Mesenchymal stem cell (in vitro differentiated cells and primary cell): ENCODE measurements at regions not wholly inside any gene's neighbourhood (a gene's known extent, or its start where the extent isn't known, plus 50 kb on each side); places are given as distances from the start of the nearest gene placed in this dataset.

Experiments
- DNase-seq: peaks from one replicate; pipeline ENCODE4 v3.0.0-alpha.2; 2013
- H2AFZ ChIP-seq: one replicate; pipeline ENCODE4 v1.6.1; 2013; ENCODE audit warnings: low read depth, mild to moderate bottlenecking, control low read depth, inconsistent platforms, low read length, moderate library complexity
- H2AK5ac ChIP-seq: 2 replicates; pipeline ENCODE4 v1.6.1; 2013; ENCODE audit warnings: low read length, moderate library complexity, mild to moderate bottlenecking, inconsistent platforms; ENCODE audit not compliant: severe bottlenecking
- H2BK120ac ChIP-seq: one replicate; pipeline ENCODE4 v1.6.1; 2013; ENCODE audit warnings: low read depth, mild to moderate bottlenecking, inconsistent platforms, low read length, moderate library complexity
- H2BK12ac ChIP-seq, 2 experiments: one replicate each; pipeline ENCODE4 v1.6.1; 2013; ENCODE audit warnings: inconsistent platforms in 2 of 2, low read length in 2 of 2, mild to moderate bottlenecking in 2 of 2, moderate library complexity in 2 of 2, control low read depth in 1 of 2
- H2BK15ac ChIP-seq: one replicate; pipeline ENCODE4 v1.6.1; 2013; ENCODE audit warnings: mild to moderate bottlenecking, low read depth, inconsistent platforms; ENCODE audit not compliant: poor library complexity, severe bottlenecking
- H2BK5ac ChIP-seq: 2 replicates; pipeline ENCODE4 v1.6.1; 2013; ENCODE audit warnings: low read depth, mild to moderate bottlenecking, low read length, control low read depth, inconsistent platforms; ENCODE audit not compliant: poor library complexity, severe bottlenecking
- H3K14ac ChIP-seq, 2 experiments: one replicate each; pipeline ENCODE4 v1.6.1; 2013; ENCODE audit warnings: inconsistent platforms in 2 of 2, low read length in 2 of 2, control low read depth in 1 of 2, mild to moderate bottlenecking in 1 of 2, moderate library complexity in 1 of 2
- H3K18ac ChIP-seq, 2 experiments: one replicate each; pipeline ENCODE4 v1.6.1; 2013; ENCODE audit warnings: inconsistent platforms in 2 of 2, low read length in 2 of 2, control low read depth in 1 of 2, low read depth in 1 of 2, mild to moderate bottlenecking in 1 of 2
- H3K23ac ChIP-seq, 2 experiments: one replicate each; pipeline ENCODE4 v1.6.1; 2013; ENCODE audit warnings: inconsistent platforms in 2 of 2, low read length in 2 of 2, mild to moderate bottlenecking in 2 of 2, moderate library complexity in 2 of 2, control low read depth in 1 of 2
- H3K27ac ChIP-seq: 2 replicates; pipeline ENCODE4 v1.5.1; 2013; ENCODE audit warnings: mild to moderate bottlenecking, moderate library complexity, low read length, control low read depth, inconsistent platforms; ENCODE audit not compliant: poor library complexity, severe bottlenecking
- H3K27me3 ChIP-seq, 2 experiments: 2 replicates each; pipeline versions ENCODE4 v1.6.1 to v1.7.0; 2013; ENCODE audit warnings: low read length in 2 of 2, mild to moderate bottlenecking in 2 of 2, moderate library complexity in 2 of 2, control low read depth in 1 of 2, inconsistent platforms in 1 of 2; ENCODE audit not compliant: control insufficient read depth in 1 of 2, insufficient read depth in 1 of 2
- H3K36me3 ChIP-seq, 2 experiments: 2 replicates each; pipeline versions ENCODE4 v1.6.1 to v1.7.0; 2013; ENCODE audit warnings: low read length in 2 of 2, control low read depth in 1 of 2, inconsistent platforms in 1 of 2, low read depth in 1 of 2, mild to moderate bottlenecking in 1 of 2; ENCODE audit not compliant: insufficient read depth in 2 of 2, control insufficient read depth in 1 of 2
- H3K4ac ChIP-seq, 2 experiments: one replicate each; pipeline ENCODE4 v1.6.1; 2013; ENCODE audit warnings: inconsistent platforms in 2 of 2, low read length in 2 of 2, mild to moderate bottlenecking in 2 of 2, moderate library complexity in 2 of 2, control low read depth in 1 of 2, low read depth in 1 of 2
- H3K4me1 ChIP-seq: 2 replicates; pipeline ENCODE4 v1.6.1; 2013; ENCODE audit warnings: low read depth, low read length, control low read depth; ENCODE audit not compliant: control insufficient read depth, insufficient read depth
- H3K4me2 ChIP-seq: 2 replicates; pipeline ENCODE4 v1.6.1; 2013; ENCODE audit warnings: low read length, mild to moderate bottlenecking, inconsistent platforms; ENCODE audit not compliant: poor library complexity, severe bottlenecking
- H3K4me3 ChIP-seq, 2 experiments: 2 replicates each; pipeline versions ENCODE4 v1.5.1 to v1.7.0; 2013; ENCODE audit warnings: low read length in 2 of 2, mild to moderate bottlenecking in 2 of 2, control low read depth in 1 of 2, low read depth in 1 of 2; ENCODE audit not compliant: insufficient read depth in 1 of 2
- H3K79me1 ChIP-seq: replicated peaks from 2 replicates; pipeline ENCODE4 v1.6.1; 2013; ENCODE audit warnings: mild to moderate bottlenecking, control low read depth, low read length, inconsistent platforms; ENCODE audit not compliant: poor library complexity, severe bottlenecking
- H3K9ac ChIP-seq: 2 replicates; pipeline ENCODE4 v1.7.0; 2013; ENCODE audit warnings: mild to moderate bottlenecking, low read length, moderate library complexity
- H3K9me3 ChIP-seq: 2 replicates; pipeline ENCODE4 v1.7.0; 2013; ENCODE audit warnings: mild to moderate bottlenecking, low read length; ENCODE audit not compliant: control insufficient read depth
- H4K8ac ChIP-seq: one replicate; pipeline ENCODE4 v1.6.1; 2013; ENCODE audit warnings: inconsistent platforms, mild to moderate bottlenecking, low read length, moderate library complexity
- H4K91ac ChIP-seq: one replicate; pipeline ENCODE4 v1.6.1; 2013; ENCODE audit warnings: mild to moderate bottlenecking, low read length, inconsistent platforms
- WGBS: methylation state at CpG from one replicate; pipeline ENCODE4 v1.1.7; 2013; ENCODE audit warnings: mixed read lengths; 5-methylcytosine and 5-hydroxymethylcytosine counted together

DNA sequence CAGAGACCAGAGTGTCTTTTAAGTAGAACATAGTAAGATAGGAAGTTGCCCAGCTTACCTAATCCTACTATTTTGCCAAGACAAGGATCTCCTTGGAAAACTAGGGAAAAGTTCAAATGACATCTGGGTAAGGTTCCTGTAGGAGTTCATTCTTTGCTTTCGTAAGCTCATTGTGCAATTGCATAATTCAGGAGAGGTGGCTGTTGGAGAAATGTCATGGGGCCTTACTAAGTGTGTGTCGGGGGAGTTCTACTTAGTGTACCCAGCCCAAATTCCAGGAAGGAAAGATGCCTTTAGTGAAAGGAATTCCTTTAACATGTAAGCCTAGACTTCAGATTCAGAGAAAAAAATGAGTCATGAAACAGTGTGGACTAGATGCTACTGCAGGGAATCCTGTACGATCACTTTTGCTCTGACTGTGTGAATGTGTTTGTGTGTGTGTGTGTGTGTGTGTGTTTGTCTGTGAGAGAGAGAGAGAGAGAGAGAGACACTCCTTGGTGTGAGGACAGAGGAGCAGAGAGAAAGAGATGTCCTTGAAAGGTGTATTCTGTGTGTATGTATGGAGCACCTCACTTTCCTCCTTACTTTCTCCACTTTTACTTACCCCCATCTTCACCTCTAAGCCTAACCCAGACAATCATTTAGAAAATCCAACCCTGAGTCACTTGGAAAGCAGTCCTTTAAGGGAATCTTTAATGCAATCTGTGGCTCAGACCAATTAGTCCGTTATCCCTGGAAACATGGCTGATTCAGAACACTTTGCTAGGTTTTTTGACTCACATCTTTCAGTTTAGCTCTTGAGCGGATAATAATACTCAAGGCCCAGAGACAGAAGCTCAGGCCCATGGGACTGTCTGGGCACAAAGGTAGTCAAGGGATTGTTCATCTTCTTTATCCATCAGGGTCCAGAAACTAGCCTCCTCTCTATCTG is 114.5 kb upstream of the ACSL4 start:
- H2AK5ac ChIP-seq = no peak overlapping the region
- no peaks in the 10 kb centered on the region for H3K79me1 ChIP-seq
- H2BK12ac ChIP-seq = peak overlapping the region; percentile 31 to 84
- H2BK5ac ChIP-seq = no peak overlapping the region
- WGBS = 35% methylated on average over 5 of the region's 5 CpGs
- no peaks in the 10 kb centered on the region for H3K36me3 ChIP-seq
- peak overlapping the region in 1 of 2 experiments; percentile 28 for H3K14ac ChIP-seq
- peak overlapping the region; percentile 64 for H4K8ac ChIP-seq
- H3K4me3 ChIP-seq = peak overlapping the region in 1 of 2 experiments; percentile 40
- H3K27ac ChIP-seq = no peak overlapping the region
- peak; percentile 88 for DNase-seq
- H3K4me1 ChIP-seq = no peaks in the 10 kb centered on the region
- H2BK15ac ChIP-seq = no peak overlapping the region
- H2BK120ac ChIP-seq = no peak overlapping the region
- peak overlapping the region; percentile 12 to 21 for H3K18ac ChIP-seq
- H2AFZ ChIP-seq = no peak overlapping the region
- H3K9ac ChIP-seq = peak overlapping the region; percentile 66
- peaks cover 0 to 17% of the 10 kb centered on the region in 2 experiments for H3K27me3 ChIP-seq
- H4K91ac ChIP-seq = no peak overlapping the region
- H3K23ac ChIP-seq = no peak overlapping the region
- no peaks in the 10 kb centered on the region for H3K9me3 ChIP-seq
- H3K4ac ChIP-seq = peak overlapping the region; percentile 28 to 35
- H3K4me2 ChIP-seq = no peak overlapping the region

DNA sequence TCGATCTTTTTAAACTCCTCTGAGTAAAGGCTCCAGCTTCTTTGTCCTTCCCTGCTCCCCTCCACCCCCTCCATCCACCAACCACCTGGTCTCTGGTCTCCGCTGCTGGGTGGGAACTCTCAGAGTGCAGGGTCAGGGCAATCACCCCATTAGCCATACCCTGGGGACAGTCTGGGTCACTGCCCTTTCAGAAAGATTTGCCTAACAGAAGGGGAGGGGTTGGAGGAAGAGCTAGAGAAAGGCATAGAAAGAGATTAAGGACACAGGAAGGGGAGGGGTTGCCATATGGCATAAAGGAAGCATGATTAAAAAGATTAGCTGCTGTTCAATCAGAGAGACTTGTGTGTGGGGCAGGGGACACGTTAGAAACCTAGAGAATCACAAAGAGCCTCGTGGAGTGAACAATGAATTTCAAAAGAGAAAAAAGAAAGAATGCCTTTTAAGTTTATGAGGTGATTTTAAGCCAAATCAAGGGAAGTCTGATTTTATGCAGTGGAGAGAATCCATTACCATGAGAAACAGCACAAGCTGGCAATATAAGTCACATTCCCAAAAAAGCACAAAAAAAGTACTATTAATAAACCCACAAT is 115.5 kb upstream of the ACSL4 start:
- no peak overlapping the region for H3K4me2 ChIP-seq
- peaks cover 0 to 17% of the 10 kb centered on the region in 2 experiments for H3K27me3 ChIP-seq
- H2BK120ac ChIP-seq = no peak overlapping the region
- peak overlapping the region in 1 of 2 experiments; percentile 58 for H3K4ac ChIP-seq
- H4K8ac ChIP-seq = no peak overlapping the region
- no peak overlapping the region for H2AFZ ChIP-seq
- no peak overlapping the region for H2BK12ac ChIP-seq
- H2AK5ac ChIP-seq = no peak overlapping the region
- 23% methylated on average over 4 of the region's 4 CpGs for WGBS
- no peak for DNase-seq
- no peak overlapping the region for H3K14ac ChIP-seq
- no peak overlapping the region for H3K27ac ChIP-seq
- H3K4me1 ChIP-seq = no peaks in the 10 kb centered on the region
- no peak overlapping the region for H2BK15ac ChIP-seq
- no peak overlapping the region for H2BK5ac ChIP-seq
- peak overlapping the region in 1 of 2 experiments; percentile 57 for H3K18ac ChIP-seq
- peak overlapping the region; percentile 66 for H3K9ac ChIP-seq
- no peaks in the 10 kb centered on the region for H3K79me1 ChIP-seq
- no peaks in the 10 kb centered on the region for H3K36me3 ChIP-seq
- H3K9me3 ChIP-seq = no peaks in the 10 kb centered on the region
- H4K91ac ChIP-seq = no peak overlapping the region
- H3K4me3 ChIP-seq = no peak overlapping the region
- H3K23ac ChIP-seq = no peak overlapping the region

DNA sequence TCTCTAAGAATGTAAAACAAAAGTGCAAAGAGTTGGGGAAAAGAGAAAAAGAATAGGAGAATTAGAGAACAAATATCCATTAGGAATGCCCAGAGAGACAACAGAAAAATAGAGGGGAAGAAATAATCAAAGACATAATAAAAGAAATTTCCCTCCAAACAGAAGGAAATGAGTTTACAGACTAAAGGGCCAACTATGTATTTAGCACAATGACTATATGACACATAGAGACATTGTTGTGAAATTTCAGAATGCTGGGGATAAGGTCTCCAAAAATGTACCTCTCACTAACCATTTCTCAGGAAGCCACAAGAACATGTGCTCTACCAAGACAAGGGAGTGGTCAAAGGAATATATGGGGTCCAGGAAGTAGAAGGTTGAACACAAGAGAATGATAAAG is 121.0 kb upstream of the ACSL4 start:
- no peak overlapping the region for H2AK5ac ChIP-seq
- H4K8ac ChIP-seq = no peak overlapping the region
- H3K18ac ChIP-seq = no peak overlapping the region
- H3K27ac ChIP-seq = no peak overlapping the region
- no peak overlapping the region for H3K14ac ChIP-seq
- H3K4me1 ChIP-seq = no peaks in the 10 kb centered on the region
- H2BK15ac ChIP-seq = no peak overlapping the region
- H3K9ac ChIP-seq = no peak overlapping the region
- H2BK12ac ChIP-seq = no peak overlapping the region
- no peak overlapping the region for H3K23ac ChIP-seq
- DNase-seq = no peak
- H2BK120ac ChIP-seq = no peak overlapping the region
- no peak overlapping the region for H3K4me2 ChIP-seq
- no peaks in the 10 kb centered on the region for H3K79me1 ChIP-seq
- no peak overlapping the region for H2AFZ ChIP-seq
- peaks cover 10% of the 10 kb centered on the region for H3K9me3 ChIP-seq
- no peak overlapping the region for H2BK5ac ChIP-seq
- no peak overlapping the region for H4K91ac ChIP-seq
- H3K27me3 ChIP-seq = peaks cover 0 to 19% of the 10 kb centered on the region in 2 experiments
- H3K4ac ChIP-seq = no peak overlapping the region
- no peak overlapping the region for H3K4me3 ChIP-seq
- H3K36me3 ChIP-seq = no peaks in the 10 kb centered on the region

DNA sequence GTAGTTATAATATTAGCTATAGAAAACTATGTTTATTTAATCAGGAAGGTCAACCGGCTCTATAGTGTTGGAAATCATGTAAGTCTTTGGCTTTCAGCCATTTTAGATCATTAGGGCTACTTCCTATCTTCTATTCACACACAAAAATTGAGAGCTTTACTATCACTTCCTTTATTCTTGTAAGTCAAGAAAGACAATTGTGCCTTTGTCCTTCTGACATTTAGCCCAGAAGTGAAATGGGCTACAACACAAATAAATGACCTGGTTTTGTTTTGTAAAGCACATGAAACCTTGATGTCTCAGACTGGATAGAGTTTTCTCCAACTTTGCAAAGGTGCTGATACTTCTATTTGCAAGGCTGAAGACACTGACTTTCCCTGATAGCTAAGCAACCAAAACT is 122.4 kb upstream of the ACSL4 start:
- Histone ChIP-seq H4K91ac (no peak overlapping the region), H4K8ac (no peak overlapping the region), H3K27me3 (peaks cover 0 to 15% of the 10 kb centered on the region in 2 experiments), H3K79me1 (no peaks in the 10 kb centered on the region), H3K4me3 (no peak overlapping the region), H3K9me3 (peaks cover 10% of the 10 kb centered on the region), H3K23ac (no peak overlapping the region), H2BK120ac (no peak overlapping the region), H3K9ac (no peak overlapping the region), H2BK15ac (no peak overlapping the region), H3K4me2 (no peak overlapping the region), H2AK5ac (no peak overlapping the region), H3K4ac (no peak overlapping the region), H2BK5ac (no peak overlapping the region), H3K4me1 (no peaks in the 10 kb centered on the region), H2AFZ (no peak overlapping the region), H3K36me3 (no peaks in the 10 kb centered on the region), H2BK12ac (no peak overlapping the region), H3K27ac (no peak overlapping the region), H3K18ac (no peak overlapping the region), H3K14ac (no peak overlapping the region)
- WGBS = no CpG with 5 or more reads among the region's 1 CpG
- DNase-seq = no peak
